PC-3 (cell line): ENCODE measurements at regions not wholly inside any gene's neighbourhood (a gene's known extent, or its start where the extent isn't known, plus 50 kb on each side); places are given as distances from the start of the nearest gene placed in this dataset.

Source experiments
- ATAC-seq: fragments of 200-7000 bp; cut with Tn5 transposase; 2 replicates; pipeline ENCODE4 v1.9.1; 2020; ENCODE audit warnings: mild to moderate bottlenecking, moderate library complexity
- BruUV-seq: library from RNA; stranded (reverse); fragments of 400-500 nt; replicated peaks from 2 replicates; lab custom pipeline; 2021; lab: Mats Ljungman, UMichigan
- CTCF ChIA-PET: fragments of 300-600 bp; sonication (Branson Sonifier 250); formaldehyde crosslinking; loops from one replicate; lab custom pipeline; 2022; ENCODE audit warnings: antibody characterized with exemption; lab: Charles Lee
- POLR2A ChIA-PET: fragments of 300-600 bp; sonication (Branson Sonifier 250); formaldehyde crosslinking; loops from one replicate; lab custom pipeline; 2022; ENCODE audit warnings: antibody characterized with exemption; ENCODE audit not compliant: unreplicated experiment; lab: Charles Lee
- DNase-seq: peaks from one replicate; pipeline ENCODE4 v3.0.0-alpha.2; 2015
- H2AFZ ChIP-seq: fragments of 300-600 bp; sonication (generic); 2 replicates; pipeline ENCODE4 v1.6.0; 2016; ENCODE audit warnings: antibody characterized with exemption, low read length
- H3F3A ChIP-seq: fragments of 300-600 bp; sonication (generic); one replicate; pipeline ENCODE4 v1.6.0; 2017; ENCODE audit warnings: antibody characterized with exemption, low read length, control low read depth, mild to moderate bottlenecking; ENCODE audit not compliant: unreplicated experiment
- H3K27ac ChIP-seq: fragments of 300-600 bp; sonication (generic); 2 replicates; pipeline ENCODE4 v1.5.1; 2016; ENCODE audit warnings: mild to moderate bottlenecking, low read length
- H3K27me3 ChIP-seq: fragments of 300-600 bp; sonication (generic); 2 replicates; pipeline ENCODE4 v1.6.1; 2016; ENCODE audit warnings: low read length, mixed read lengths
- H3K36me3 ChIP-seq: fragments of 300-600 bp; sonication (generic); 2 replicates; pipeline ENCODE4 v1.6.1; 2016; ENCODE audit warnings: low read depth, mixed run types, low read length, mixed read lengths
- H3K4me1 ChIP-seq: fragments of 300-600 bp; sonication (generic); 2 replicates; pipeline ENCODE4 v1.5.1; 2016; ENCODE audit warnings: low read length; ENCODE audit not compliant: insufficient read depth
- H3K4me2 ChIP-seq: fragments of 300-600 bp; sonication (generic); 2 replicates; pipeline ENCODE4 v1.6.0; 2016; ENCODE audit warnings: low read length
- H3K4me3 ChIP-seq: fragments of 300-600 bp; sonication (generic); 2 replicates; pipeline ENCODE4 v1.5.1; 2016; ENCODE audit warnings: mild to moderate bottlenecking, low read length, mixed read lengths
- H3K79me2 ChIP-seq: fragments of 300-600 bp; sonication (generic); 2 replicates; pipeline ENCODE4 v1.6.1; 2017; ENCODE audit warnings: low read length, mixed read lengths
- H3K9ac ChIP-seq: fragments of 300-600 bp; sonication (generic); 2 replicates; pipeline ENCODE4 v1.6.0; 2016; ENCODE audit warnings: mild to moderate bottlenecking, low read length
- H3K9me2 ChIP-seq: fragments of 300-600 bp; sonication (generic); replicated peaks from 2 replicates; pipeline ENCODE4 v1.6.1; 2016; ENCODE audit warnings: mixed run types, low read length, mixed read lengths
- H3K9me3 ChIP-seq: fragments of 300-600 bp; sonication (generic); 2 replicates; pipeline ENCODE4 v1.6.1; 2016; ENCODE audit warnings: low read length, mixed read lengths
- H4K20me1 ChIP-seq: fragments of 300-600 bp; sonication (generic); 2 replicates; pipeline ENCODE4 v1.6.1; 2016; ENCODE audit warnings: low read length, mixed read lengths
- CTCF ChIP-seq: fragments of 300-600 bp; sonication (generic); conservative IDR thresholded peaks from 2 replicates; pipeline ENCODE4 v1.5.1; 2017; ENCODE audit warnings: antibody characterized with exemption, low read depth, mild to moderate bottlenecking, low read length
- EZH2 ChIP-seq: fragments of 300-600 bp; sonication (generic); IDR thresholded peaks from one replicate; pipeline ENCODE4 v1.6.1; 2017; ENCODE audit warnings: antibody characterized with exemption, mild to moderate bottlenecking, low read length; ENCODE audit not compliant: unreplicated experiment
- EZH2phosphoT487 ChIP-seq: fragments of 300-600 bp; sonication (generic); IDR thresholded peaks from 2 replicates; pipeline ENCODE4 v1.6.1; 2018; ENCODE audit warnings: mild to moderate bottlenecking, antibody characterized with exemption, low read length, borderline replicate concordance
- intact Hi-C: fragments of 100-400 bp; cut with micrococcal nuclease; formaldehyde crosslinking; loops from 2 replicates; pipeline ENCODE4 v1.9.0; 2023

GRCh38 chr3:72141264-72141663 lies 356.3 kb upstream of the PROK2 start:
- ATAC-seq (no peak), DNase-seq (no peak)
- Histone ChIP-seq H3K27me3 (peaks cover 10% of the 10 kb centered on the region), H3K9me3 (no peaks in the 10 kb centered on the region), H3K4me1 (peaks cover 5% of the 10 kb centered on the region; the same call in 1 of the 2 replicates), H3K27ac (no peak overlapping the region), H3K4me3 (no peak overlapping the region), H2AFZ (no peak overlapping the region), H3K79me2 (no peaks in the 10 kb centered on the region), H3K4me2 (no peak overlapping the region), H3K9me2 (no peaks in the 10 kb centered on the region), H3F3A (no peaks in the 10 kb centered on the region), H3K36me3 (no peaks in the 10 kb centered on the region), H4K20me1 (no peaks in the 10 kb centered on the region), H3K9ac (no peak overlapping the region)
- intact Hi-C loops, result no loop called here
- ChIA-PET CTCF (no interaction called here), POLR2A (no interaction called here)
- BruUV-seq, result no TSS peak
- TF ChIP-seq EZH2phosphoT487 (no peak), CTCF (no peak), EZH2 (no peak)

GRCh38 chr3:72139316-72139715 lies 354.4 kb upstream of the PROK2 start:
- no peak for DNase-seq
- Histone ChIP-seq H3K4me3 (no peak overlapping the region), H3K9me3 (no peaks in the 10 kb centered on the region), H3K4me1 (peaks cover 5% of the 10 kb centered on the region; the same call in 1 of the 2 replicates), H2AFZ (no peak overlapping the region), H3K27ac (no peak overlapping the region), H4K20me1 (no peaks in the 10 kb centered on the region), H3K36me3 (no peaks in the 10 kb centered on the region), H3K4me2 (no peak overlapping the region), H3K79me2 (no peaks in the 10 kb centered on the region), H3K27me3 (peaks cover 26% of the 10 kb centered on the region), H3K9me2 (no peaks in the 10 kb centered on the region), H3K9ac (no peak overlapping the region), H3F3A (no peaks in the 10 kb centered on the region)
- ATAC-seq, result no peak
- no TSS peak for BruUV-seq
- no peak for TF ChIP-seq EZH2phosphoT487
- no peak for TF ChIP-seq EZH2
- no peak for TF ChIP-seq CTCF
- ChIA-PET CTCF (no interaction called here), POLR2A (no interaction called here)
- intact Hi-C loops, result no loop called here

- ATAC-seq (no peak), DNase-seq (no peak)
- POLR2A ChIA-PET, result no interaction called here
- peaks cover 26% of the 10 kb centered on the region for H3K27me3 ChIP-seq
- H3K4me2 ChIP-seq, result no peak overlapping the region
- H4K20me1 ChIP-seq, result no peaks in the 10 kb centered on the region
- BruUV-seq, result no TSS peak
- H3K79me2 ChIP-seq, result no peaks in the 10 kb centered on the region
- H3K4me3 ChIP-seq, result no peak overlapping the region
- no peaks in the 10 kb centered on the region for H3K9me2 ChIP-seq
- intact Hi-C loops, result no loop called here
- H3F3A ChIP-seq, result no peaks in the 10 kb centered on the region
- no peaks in the 10 kb centered on the region for H3K9me3 ChIP-seq
- no peak overlapping the region for H2AFZ ChIP-seq
- CTCF ChIA-PET, result no interaction called here
- no peak for TF ChIP-seq EZH2
- no peak for TF ChIP-seq CTCF
- TF ChIP-seq EZH2phosphoT487, result no peak
- no peaks in the 10 kb centered on the region for H3K36me3 ChIP-seq
- H3K4me1 ChIP-seq, result peaks cover 2% of the 10 kb centered on the region; the same call in 1 of the 2 replicates
- no peak overlapping the region for H3K9ac ChIP-seq
- H3K27ac ChIP-seq, result no peak overlapping the region
Observed at GRCh38 chr3:72137865-72138861, 353.2 kb upstream of the PROK2 start.
